K562 (cell line): ENCODE measurements at regions not wholly inside any gene's neighbourhood (a gene's known extent, or its start where the extent isn't known, plus 50 kb on each side); places are given as distances from the start of the nearest gene placed in this dataset.

ENCODE experiments used
- ATAC-seq: fragments of 200-7000 bp; cut with Tn5 transposase; 3 replicates; pipeline ENCODE4 v1.9.1; 2020; ENCODE audit warnings: moderate library complexity
- BruUV-seq: library from RNA; stranded (reverse); fragments of 400-500 nt; replicated peaks from 2 replicates; lab custom pipeline; 2021; lab: Mats Ljungman, UMichigan
- CTCF ChIA-PET: fragments of 300-600 bp; formaldehyde crosslinking; extraction: SDS; loops from one replicate; lab custom pipeline; 2021; ENCODE audit warnings: low intra/inter-chr PET ratio; lab: Yijun Ruan, JAX
- POLR2A ChIA-PET: fragments of 300-600, 350-650 bp; sonication (Branson Sonifier 250); formaldehyde crosslinking; extraction: SDS; loops from one replicate; lab custom pipeline; 2021; ENCODE audit warnings: antibody characterized with exemption, inconsistent platforms; lab: Yijun Ruan, JAX
- DNase-seq, 4 experiments: peaks; one replicate each; pipeline versions ENCODE4 v3.0.0 to v3.0.0-alpha.2; 2011 to 2018; ENCODE audit warnings: low spot score in 3 of 4, mixed read lengths in 3 of 4; ENCODE audit errors: extremely low read depth in 1 of 4
- FAIRE-seq: peaks from 2 replicates; lab custom pipeline; 2011; peaks lifted over from hg19 to GRCh38; lab: Jason Lieb, UNC
- H2AFZ ChIP-seq: 2 replicates; pipeline ENCODE4 v1.6.0; 2011; ENCODE audit warnings: low read depth, low read length, control low read depth, inconsistent platforms
- H3K27ac ChIP-seq: fragments of 200-600 bp; 3 replicates; pipeline ENCODE4 v1.8.0; 2011; ENCODE audit warnings: low read depth, mild to moderate bottlenecking, control low read depth, inconsistent platforms, low read length, moderate library complexity, mixed read lengths; ENCODE audit errors: extremely low read depth
- H3K27me3 ChIP-seq, 2 experiments: fragments of 300-600 bp in 1 of 2; 2 replicates in 1 of 2; 3 replicates in 1 of 2; pipeline versions ENCODE4 v1.6.0 to v1.8.0; 2011; ENCODE audit warnings: inconsistent platforms in 2 of 2, low read length in 2 of 2, mild to moderate bottlenecking in 1 of 2, mixed read lengths in 1 of 2, moderate library complexity in 1 of 2; ENCODE audit not compliant: control insufficient read depth in 2 of 2, insufficient read depth in 2 of 2
- H3K36me3 ChIP-seq: fragments of 300-600 bp; 3 replicates; pipeline ENCODE4 v1.8.0; 2011; ENCODE audit warnings: mild to moderate bottlenecking, low read length, inconsistent platforms; ENCODE audit not compliant: control insufficient read depth, insufficient read depth
- H3K4me1 ChIP-seq, 2 experiments: fragments of 200-600 bp in 1 of 2; replicated peaks in 1 of 2; 2 replicates in 1 of 2; 3 replicates in 1 of 2; pipeline versions ENCODE4 v1.5.1 to v1.8.0; 2011; ENCODE audit warnings: inconsistent platforms in 2 of 2, low read length in 2 of 2, mild to moderate bottlenecking in 1 of 2, mixed read lengths in 1 of 2, moderate library complexity in 1 of 2; ENCODE audit not compliant: control insufficient read depth in 2 of 2, insufficient read depth in 2 of 2
- H3K4me2 ChIP-seq: 2 replicates; pipeline ENCODE4 v1.6.1; 2011; ENCODE audit warnings: low read length, control low read depth, inconsistent platforms, mixed read lengths; ENCODE audit not compliant: insufficient read depth
- H3K4me3 ChIP-seq: fragments of 200-600 bp; sonication (generic), shearing (Covaris generic); 2 replicates; pipeline ENCODE4 v1.5.1; 2016; ENCODE audit warnings: control low read depth, inconsistent platforms
- H3K79me2 ChIP-seq: fragments of 200-600 bp; 3 replicates; pipeline ENCODE4 v1.8.0; 2011; ENCODE audit warnings: low read length, inconsistent platforms; ENCODE audit not compliant: control insufficient read depth, insufficient read depth
- H3K9ac ChIP-seq, 2 experiments: 2 replicates each; pipeline versions ENCODE4 v1.6.0 to v1.6.1; 2011; ENCODE audit warnings: low read depth in 2 of 2, low read length in 2 of 2, control low read depth in 1 of 2, inconsistent platforms in 1 of 2, mild to moderate bottlenecking in 1 of 2, mixed read lengths in 1 of 2; ENCODE audit not compliant: insufficient read depth in 1 of 2
- H3K9me1 ChIP-seq: one replicate; pipeline ENCODE4 v1.6.0; 2011; ENCODE audit warnings: inconsistent platforms, mild to moderate bottlenecking, low read length, moderate library complexity; ENCODE audit not compliant: control insufficient read depth, insufficient read depth
- H3K9me3 ChIP-seq: replicated peaks from 2 replicates; pipeline ENCODE4 v1.5.1; 2011; ENCODE audit warnings: low read depth, low read length, inconsistent platforms; ENCODE audit not compliant: control insufficient read depth, insufficient read depth
- H4K20me1 ChIP-seq: replicated peaks from 2 replicates; pipeline ENCODE4 v1.6.1; 2011; ENCODE audit warnings: low read length, inconsistent platforms, mixed read lengths; ENCODE audit not compliant: control insufficient read depth, insufficient read depth
- ARNT ChIP-seq, 2 experiments: fragments of 450-650 bp; IDR thresholded peaks; 2 replicates each; pipeline ENCODE4 v1.6.1; 2016; ENCODE audit warnings: mild to moderate bottlenecking in 1 of 2
- MLLT1 ChIP-seq, 2 experiments: fragments of 450-650 bp; IDR thresholded peaks; 2 replicates each; pipeline ENCODE4 v1.6.1; 2016
- MTA2 ChIP-seq: fragments of 450-650 bp; IDR thresholded peaks from 2 replicates; pipeline ENCODE4 v1.6.1; 2016; ENCODE audit warnings: low read depth
- PTRF ChIP-seq: fragments of 450-650 bp; IDR thresholded peaks from 2 replicates; pipeline ENCODE4 v1.6.1; 2016; ENCODE audit warnings: mild to moderate bottlenecking, missing genetic modification characterization, missing compliant biosample characterization
- TCF3 ChIP-seq: sonication (generic); formaldehyde crosslinking; IDR thresholded peaks from 2 replicates; pipeline ENCODE4 v1.4.0; 2020; ENCODE audit warnings: mild to moderate bottlenecking, missing genetic modification reagents
- TFAP4 ChIP-seq: sonication (generic); formaldehyde crosslinking; IDR thresholded peaks from 2 replicates; pipeline ENCODE4 v1.8.0; 2022; ENCODE audit warnings: missing genetic modification reagents, mild to moderate bottlenecking, moderate library complexity, borderline replicate concordance
- XRCC5 ChIP-seq: fragments of 200-400 bp; formaldehyde crosslinking; IDR thresholded peaks from 2 replicates; pipeline ENCODE4 v1.6.1; 2017; ENCODE audit warnings: low read depth, mild to moderate bottlenecking, low read length
- ZBTB2 ChIP-seq: fragments of 450-650 bp; IDR thresholded peaks from 2 replicates; pipeline ENCODE4 v1.6.1; 2016; ENCODE audit warnings: antibody characterized with exemption
- ZNF124 ChIP-seq: sonication (generic); formaldehyde crosslinking; IDR thresholded peaks from 2 replicates; pipeline ENCODE4 v1.8.1; 2022; ENCODE audit warnings: missing genetic modification reagents
- ZNF354B ChIP-seq: fragments of 250-450 bp; sonication (Bioruptor Pico); IDR thresholded peaks from 2 replicates; pipeline ENCODE4 v1.4.0; 2020
- WGBS: fragments of 100-300 bp; shearing (Covaris generic); methylation state at CpG from one replicate; pipeline ENCODE4 v1.1.6; 2016; ENCODE audit warnings: low coverage, mixed read lengths; ENCODE audit not compliant: insufficient coverage; ENCODE audit errors: missing lambda C conversion rate; 5-methylcytosine and 5-hydroxymethylcytosine counted together
- in situ Hi-C: fragments of 300-500 bp; cut with MboI; formaldehyde crosslinking; loops from 4 replicates; pipeline ENCODE4 v1.15.0; 2018; ENCODE audit warnings: inconsistent platforms, mixed read lengths
- intact Hi-C: fragments of 100-400 bp; cut with micrococcal nuclease; formaldehyde crosslinking; loops from 2 replicates; pipeline ENCODE4 v1.14.2; 2022

GRCh38 chr4:156197216-156197615, 243.6 kb upstream of the CTSO start:
- Histone ChIP-seq H3K27me3 (no peaks in the 10 kb centered on the region), H3K9me1 (no peaks in the 10 kb centered on the region), H2AFZ (no peak overlapping the region), H3K9me3 (no peaks in the 10 kb centered on the region), H3K36me3 (no peaks in the 10 kb centered on the region), H3K27ac (no peak overlapping the region), H4K20me1 (no peaks in the 10 kb centered on the region), H3K4me1 (no peaks in the 10 kb centered on the region), H3K9ac (no peak overlapping the region), H3K4me2 (no peak overlapping the region), H3K4me3 (no peak overlapping the region), H3K79me2 (no peaks in the 10 kb centered on the region)
- no peak for DNase-seq
- ATAC-seq: no peak
- WGBS: 2% methylated on average over 8 of the region's 8 CpGs
- no TSS peak for BruUV-seq
- ChIA-PET POLR2A (no interaction called here), CTCF (no interaction called here)
- TF ChIP-seq ARNT (IDR thresholded peaks at IDR 0.05) (no peak), ZNF124 (CRISPR knock-in tag) (no peak), ZBTB2 (no peak), MLLT1 (IDR thresholded peaks at IDR 0.05) (no peak), XRCC5 (no peak), TFAP4 (CRISPR knock-in tag) (no peak), ZNF354B (CRISPR knock-in tag) (no peak), PTRF (no peak), MTA2 (no peak), TCF3 (CRISPR knock-in tag) (no peak)
- in situ Hi-C loops (no loop called here), intact Hi-C loops (no loop called here)
- no peak for FAIRE-seq
